ENCODE measurements at regions not wholly inside any gene's neighbourhood (a gene's known extent, or its start where the extent isn't known, plus 50 kb on each side); places are given as distances from the start of the nearest gene placed in this dataset.

- no peaks in the 10 kb centered on the region for H3K9me3 ChIP-seq
- TF ChIP-seq CTCF (IDR thresholded peaks at IDR 0.05) = no peak
- H3K27me3 ChIP-seq (replicated peaks; ENCODE audit: insufficient read depth) = no peaks in the 10 kb centered on the region
- peaks cover 0 to 8% of the 10 kb centered on the region in 2 donors for H3K4me1 ChIP-seq (ENCODE audit: control insufficient read depth in 1 of 2, low read depth in 2 of 2)
- no peak overlapping the region for H3K4me3 ChIP-seq
- no peaks in the 10 kb centered on the region for H3K36me3 ChIP-seq
- ATAC-seq (ENCODE audit: insufficient number of reproducible peaks, low FRiP score, low read depth) (no peak), DNase-seq (ENCODE audit: low spot score) (no peak)
- no peak overlapping the region for H3K27ac ChIP-seq
Observed at GRCh38 chr13:73880365-73880764, 253.8 kb downstream of the KLF12 start.

- Histone ChIP-seq H3K9me3 (no peaks in the 10 kb centered on the region), H3K27ac (no peak overlapping the region), H3K36me3 (no peaks in the 10 kb centered on the region), H3K4me3 (no peak overlapping the region), H3K27me3 (replicated peaks; ENCODE audit: insufficient read depth) (no peaks in the 10 kb centered on the region), H3K4me1 (ENCODE audit: control insufficient read depth in 1 of 2, low read depth in 2 of 2) (peaks cover 0 to 8% of the 10 kb centered on the region in 2 donors)
- no peak for ATAC-seq (ENCODE audit: insufficient number of reproducible peaks, low FRiP score, low read depth)
- TF ChIP-seq CTCF (IDR thresholded peaks at IDR 0.05) = no peak
- DNase-seq (ENCODE audit: low spot score) = no peak
Observed at GRCh38 chr13:73879346-73880015, 254.7 kb downstream of the KLF12 start.

GRCh38 chr13:73877399-73877798 lies 256.8 kb downstream of the KLF12 start:
- H3K4me3 ChIP-seq = no peak overlapping the region
- TF ChIP-seq CTCF (IDR thresholded peaks at IDR 0.05) = no peak
- no peaks in the 10 kb centered on the region for H3K36me3 ChIP-seq
- peaks cover 0 to 8% of the 10 kb centered on the region in 2 donors for H3K4me1 ChIP-seq (ENCODE audit: control insufficient read depth in 1 of 2, low read depth in 2 of 2)
- no peak for DNase-seq (ENCODE audit: low spot score)
- no peak for ATAC-seq (ENCODE audit: insufficient number of reproducible peaks, low FRiP score, low read depth)
- no peaks in the 10 kb centered on the region for H3K9me3 ChIP-seq
- no peak overlapping the region for H3K27ac ChIP-seq
- no peaks in the 10 kb centered on the region for H3K27me3 ChIP-seq (replicated peaks; ENCODE audit: insufficient read depth)

DNA sequence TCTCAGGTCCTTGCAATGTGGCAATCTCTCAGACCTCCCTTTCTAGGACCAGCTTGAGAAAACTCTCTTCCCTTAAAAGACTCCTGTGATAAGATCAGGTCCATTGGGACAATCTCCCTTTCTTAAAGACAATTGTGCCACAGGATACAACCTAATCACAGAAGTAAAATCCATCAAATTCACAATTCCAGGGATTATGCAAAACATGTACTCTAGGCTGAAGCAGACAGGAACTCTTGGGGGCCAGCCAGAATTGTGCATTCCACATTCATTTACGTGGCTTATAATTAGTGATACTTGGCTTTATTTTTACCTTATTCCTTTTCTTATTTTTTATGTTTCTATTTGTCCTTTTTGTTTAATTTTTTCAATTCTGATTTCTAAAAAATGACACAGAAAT lies 257.9 kb downstream of the KLF12 start:
- Histone ChIP-seq H3K36me3 (no peaks in the 10 kb centered on the region), H3K4me3 (no peak overlapping the region), H3K27me3 (replicated peaks; ENCODE audit: insufficient read depth) (no peaks in the 10 kb centered on the region), H3K9me3 (no peaks in the 10 kb centered on the region), H3K4me1 (ENCODE audit: control insufficient read depth in 1 of 2, low read depth in 2 of 2) (peaks cover 0 to 8% of the 10 kb centered on the region in 2 donors), H3K27ac (no peak overlapping the region)
- ATAC-seq (ENCODE audit: insufficient number of reproducible peaks, low FRiP score, low read depth) (no peak), DNase-seq (ENCODE audit: low spot score) (no peak)
- TF ChIP-seq CTCF (IDR thresholded peaks at IDR 0.05) = no peak

DNA sequence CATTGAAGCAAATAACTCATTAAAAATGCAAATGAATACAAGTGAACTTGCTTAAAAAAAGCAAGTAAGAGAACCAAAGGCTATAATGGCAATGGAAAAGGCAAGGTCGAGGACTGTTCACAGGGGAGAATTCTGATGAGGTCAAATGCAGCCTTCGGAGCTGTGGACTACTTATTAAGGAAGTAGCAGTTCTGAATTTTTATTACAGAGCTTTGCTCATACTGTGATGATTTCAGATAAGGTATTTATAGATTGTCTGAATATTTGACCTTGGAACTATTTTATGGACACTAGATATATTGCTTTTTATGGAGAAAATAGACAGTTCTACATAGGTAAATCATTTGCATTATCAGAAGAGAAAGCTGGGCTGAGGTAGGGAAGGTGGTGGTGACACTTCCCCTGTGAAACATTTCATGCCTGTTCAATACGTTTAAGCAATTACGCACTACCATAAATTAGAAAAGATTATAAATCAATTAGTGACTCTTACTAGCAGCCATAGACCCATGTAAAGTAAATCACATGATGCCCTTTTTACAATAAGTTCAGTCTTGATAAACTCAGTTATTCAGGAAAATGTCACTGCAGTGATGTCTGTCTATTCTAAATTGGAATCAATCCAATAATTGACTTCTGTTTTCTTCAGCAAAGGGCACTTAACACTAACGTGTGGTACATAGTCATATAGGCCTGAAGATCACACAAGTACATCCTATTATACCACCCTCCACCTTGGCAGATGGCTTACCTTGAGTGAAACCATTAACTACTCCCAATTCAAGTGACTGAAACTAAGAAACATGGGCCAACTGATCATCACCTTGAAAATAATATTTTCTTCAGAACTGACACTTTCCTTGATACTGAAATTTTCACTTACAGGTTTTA lies 260.0 kb downstream of the KLF12 start:
- ATAC-seq (ENCODE audit: insufficient number of reproducible peaks, low FRiP score, low read depth) (no peak), DNase-seq (ENCODE audit: low spot score) (no peak)
- Histone ChIP-seq H3K36me3 (no peaks in the 10 kb centered on the region), H3K4me3 (no peak overlapping the region), H3K4me1 (ENCODE audit: control insufficient read depth in 1 of 2, low read depth in 2 of 2) (peaks cover 0 to under 1% of the 10 kb centered on the region in 2 donors), H3K27me3 (replicated peaks; ENCODE audit: insufficient read depth) (no peaks in the 10 kb centered on the region), H3K27ac (no peak overlapping the region), H3K9me3 (no peaks in the 10 kb centered on the region)
- no peak for TF ChIP-seq CTCF (IDR thresholded peaks at IDR 0.05)
